ENCODE measurements at regions not wholly inside any gene's neighbourhood (a gene's known extent, or its start where the extent isn't known, plus 50 kb on each side); places are given as distances from the start of the nearest gene placed in this dataset.

DNA sequence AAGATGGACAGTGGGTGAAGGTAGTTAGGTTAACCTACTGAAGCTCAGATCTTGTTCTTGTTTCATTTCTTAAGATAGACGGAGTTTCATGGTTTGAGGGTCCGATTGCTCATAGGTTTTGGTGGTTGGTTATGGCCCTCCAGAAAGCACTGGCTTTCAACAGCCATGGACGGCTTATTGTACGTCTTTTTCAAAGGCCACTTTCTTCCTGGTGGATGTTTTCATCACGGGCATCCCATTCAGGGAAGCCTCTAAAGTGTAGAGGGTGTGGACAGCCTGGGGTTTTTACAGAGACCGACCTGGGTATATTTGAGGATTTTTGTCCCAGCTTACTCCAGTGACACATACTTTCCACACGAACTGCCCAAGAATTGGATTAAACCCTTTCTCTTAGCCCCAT is 132.7 kb upstream of the ONECUT1 start:
- no peak for TF ChIP-seq EZH2phosphoT487 (IDR thresholded peaks at IDR 0.05; ENCODE audit: low read depth)
- TF ChIP-seq, protein P1, sequence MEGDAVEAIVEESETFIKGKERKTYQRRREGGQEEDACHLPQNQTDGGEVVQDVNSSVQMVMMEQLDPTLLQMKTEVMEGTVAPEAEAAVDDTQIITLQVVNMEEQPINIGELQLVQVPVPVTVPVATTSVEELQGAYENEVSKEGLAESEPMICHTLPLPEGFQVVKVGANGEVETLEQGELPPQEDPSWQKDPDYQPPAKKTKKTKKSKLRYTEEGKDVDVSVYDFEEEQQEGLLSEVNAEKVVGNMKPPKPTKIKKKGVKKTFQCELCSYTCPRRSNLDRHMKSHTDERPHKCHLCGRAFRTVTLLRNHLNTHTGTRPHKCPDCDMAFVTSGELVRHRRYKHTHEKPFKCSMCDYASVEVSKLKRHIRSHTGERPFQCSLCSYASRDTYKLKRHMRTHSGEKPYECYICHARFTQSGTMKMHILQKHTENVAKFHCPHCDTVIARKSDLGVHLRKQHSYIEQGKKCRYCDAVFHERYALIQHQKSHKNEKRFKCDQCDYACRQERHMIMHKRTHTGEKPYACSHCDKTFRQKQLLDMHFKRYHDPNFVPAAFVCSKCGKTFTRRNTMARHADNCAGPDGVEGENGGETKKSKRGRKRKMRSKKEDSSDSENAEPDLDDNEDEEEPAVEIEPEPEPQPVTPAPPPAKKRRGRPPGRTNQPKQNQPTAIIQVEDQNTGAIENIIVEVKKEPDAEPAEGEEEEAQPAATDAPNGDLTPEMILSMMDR (IDR thresholded peaks at IDR 0.05; ENCODE audit: low read depth, low read length), result no peak
